WTC11 (cell line): ENCODE measurements at regions not wholly inside any gene's neighbourhood (a gene's known extent, or its start where the extent isn't known, plus 50 kb on each side); places are given as distances from the start of the nearest gene placed in this dataset.

ENCODE experiments used
- ATF2 ChIP-seq: sonication (generic); formaldehyde crosslinking; IDR thresholded peaks from 2 replicates; pipeline ENCODE4 v1.8.1; 2022; ENCODE audit warnings: low read depth, missing genetic modification reagents, borderline replicate concordance
- CBFB ChIP-seq: sonication (generic); formaldehyde crosslinking; IDR thresholded peaks from 2 replicates; pipeline ENCODE4 v1.8.1; 2022; ENCODE audit warnings: mild to moderate bottlenecking, low read depth, missing genetic modification reagents
- CREM ChIP-seq: sonication (generic); formaldehyde crosslinking; IDR thresholded peaks from 2 replicates; pipeline ENCODE4 v1.8.1; 2022; ENCODE audit warnings: mild to moderate bottlenecking, missing genetic modification reagents, moderate library complexity
- CTCF ChIP-seq: fragments of 200-600 bp; IDR thresholded peaks from 2 replicates; pipeline ENCODE4 v1.8.0; 2022; ENCODE audit warnings: antibody characterized with exemption
- JUN ChIP-seq: sonication (generic); formaldehyde crosslinking; IDR thresholded peaks from 2 replicates; pipeline ENCODE4 v1.8.0; 2023; ENCODE audit warnings: mild to moderate bottlenecking, missing genetic modification reagents

DNA sequence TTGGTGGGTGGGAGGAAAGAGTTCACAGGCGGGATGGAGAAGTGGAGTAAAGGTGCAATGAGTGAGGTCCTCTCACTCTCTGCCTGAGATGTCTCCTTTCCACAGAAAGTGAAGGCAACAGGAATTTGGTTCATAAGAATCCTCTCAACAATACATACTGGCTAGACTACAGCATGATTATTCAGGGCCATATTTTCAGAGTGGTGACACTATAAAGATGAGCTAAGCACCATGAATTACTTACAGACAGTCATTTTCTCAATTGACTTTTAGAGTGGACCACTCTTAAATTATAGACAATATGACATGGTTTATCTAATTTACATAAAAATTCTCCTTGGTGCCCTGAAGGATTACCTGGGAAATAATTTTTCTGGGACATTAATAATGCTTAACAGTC lies 286.1 kb upstream of the MAD2L1 start:
- TF ChIP-seq CTCF (no peak), CREM (CRISPR knock-in tag) (no peak), ATF2 (no peak), CBFB (CRISPR knock-in tag) (no peak), JUN (CRISPR knock-in tag) (no peak)
